Tibial artery (tissue), 4 donors: ENCODE measurements at regions not wholly inside any gene's neighbourhood (a gene's known extent, or its start where the extent isn't known, plus 50 kb on each side); places are given as distances from the start of the nearest gene placed in this dataset.
"Not testable (repeated sequence)": the region's sequence is repeated elsewhere in the genome, so short reads cannot be mapped to it uniquely, and the experiment has no call there.

ENCODE experiments used
- DNase-seq, 2 donors: peaks; one replicate each; pipeline ENCODE4 v3.0.0-alpha.2; 2019
- H3K27ac ChIP-seq, 2 donors: fragments of 200-600 bp; sonication (generic) in 1 of 2; 1 replicate in 1 of 2; 2 replicates in 1 of 2; pipeline ENCODE4 v1.5.1; 2018 to 2019; ENCODE audit warnings: mild to moderate bottlenecking in 1 of 2
- H3K27me3 ChIP-seq, 2 donors: fragments of 200-600 bp; sonication (generic) in 1 of 2; one replicate each; pipeline versions ENCODE4 v1.5.1 to v1.6.0; 2016 to 2019
- H3K36me3 ChIP-seq, 3 donors: fragments of 200-600 bp; sonication (generic) in 2 of 3; one replicate each; pipeline ENCODE4 v1.5.1; 2016 to 2019; ENCODE audit warnings: mild to moderate bottlenecking in 2 of 3
- H3K4me1 ChIP-seq, 4 donors: fragments of 200-600 bp; sonication (generic) in 2 of 4; 1 replicate in 3 of 4; 2 replicates in 1 of 4; pipeline ENCODE4 v1.5.1; 2016 to 2019
- H3K4me3 ChIP-seq, 2 donors: fragments of 200-600 bp; sonication (generic) in 1 of 2; 1 replicate in 1 of 2; 2 replicates in 1 of 2; pipeline ENCODE4 v1.5.1; 2018 to 2019; ENCODE audit warnings: mild to moderate bottlenecking in 2 of 2
- H3K9me3 ChIP-seq, 3 donors: fragments of 200-600 bp; sonication (generic) in 1 of 3; one replicate each; pipeline ENCODE4 v1.5.1; 2016 to 2019
- CTCF ChIP-seq, 2 experiments: fragments of 200-600 bp in 1 of 2; fragments of 450-650 bp in 1 of 2; IDR thresholded peaks; one replicate each; pipeline ENCODE4 v1.5.1; 2017 to 2019; ENCODE audit warnings: antibody characterized with exemption in 2 of 2, mild to moderate bottlenecking in 1 of 2, moderate library complexity in 1 of 2
- intact Hi-C: fragments of 100-400 bp; cut with DNase I; formaldehyde crosslinking; loops from one replicate; pipeline ENCODE4 v1.15.0; 2023; ENCODE audit warnings: low total_unique reads

- peaks cover 0 to 7% of the 10 kb centered on the region in 2 donors for H3K27me3 ChIP-seq
- no peak overlapping the region for H3K27ac ChIP-seq
- TF ChIP-seq CTCF (IDR thresholded peaks at IDR 0.05), result no peak
- H3K4me3 ChIP-seq, result no peak overlapping the region
- no peaks in the 10 kb centered on the region for H3K9me3 ChIP-seq
- no peak for DNase-seq
- H3K4me1 ChIP-seq, result peaks cover 0 to 6% (median 0%) of the 10 kb centered on the region in 4 donors
- H3K36me3 ChIP-seq, result no peaks in the 10 kb centered on the region
- intact Hi-C loops, result no loop called here
Measured at GRCh38 chr11:45392154-45392553, 106.0 kb upstream of the SYT13 start.

GRCh38 chr11:45391168-45391850, 105.2 kb upstream of the SYT13 start:
- Histone ChIP-seq H3K36me3 (no peaks in the 10 kb centered on the region), H3K27me3 (peaks cover 0 to 12% of the 10 kb centered on the region in 2 donors), H3K4me3 (no peak overlapping the region), H3K4me1 (peaks cover 0 to 6% (median 0%) of the 10 kb centered on the region in 4 donors), H3K9me3 (no peaks in the 10 kb centered on the region), H3K27ac (no peak overlapping the region)
- TF ChIP-seq CTCF (IDR thresholded peaks at IDR 0.05), result no peak
- DNase-seq, result no peak
- intact Hi-C loops, result no loop called here

- H3K4me1 ChIP-seq, result peaks cover 0 to 6% (median 0%) of the 10 kb centered on the region in 4 donors
- no peaks in the 10 kb centered on the region for H3K36me3 ChIP-seq
- intact Hi-C loops, result no loop called here
- H3K4me3 ChIP-seq, result no peak overlapping the region
- DNase-seq, result no peak
- TF ChIP-seq CTCF (IDR thresholded peaks at IDR 0.05), result no peak
- no peaks in the 10 kb centered on the region for H3K9me3 ChIP-seq
- peaks cover 0 to 14% of the 10 kb centered on the region in 2 donors for H3K27me3 ChIP-seq
- no peak overlapping the region for H3K27ac ChIP-seq
Measured at GRCh38 chr11:45390407-45390806, 104.3 kb upstream of the SYT13 start.

- H3K9me3 ChIP-seq, result no peaks in the 10 kb centered on the region
- H3K4me3 ChIP-seq, result no peak overlapping the region
- H3K4me1 ChIP-seq, result peaks cover 0 to 8% (median under 1%) of the 10 kb centered on the region in 4 donors
- H3K27ac ChIP-seq, result no peak overlapping the region
- H3K27me3 ChIP-seq, result peaks cover 0 to 21% of the 10 kb centered on the region in 2 donors
- no peaks in the 10 kb centered on the region for H3K36me3 ChIP-seq
- no peak for TF ChIP-seq CTCF (IDR thresholded peaks at IDR 0.05)
- DNase-seq, result no peak
- intact Hi-C loops, result no loop called here
Measured at GRCh38 chr11:45388472-45388871, 102.3 kb upstream of the SYT13 start.

- DNase-seq, H3K36me3 ChIP-seq, H3K9me3 ChIP-seq, H3K27ac ChIP-seq, intact Hi-C loops, H3K4me3 ChIP-seq: not testable (repeated sequence)
- Histone ChIP-seq H3K4me1 (peaks cover 0 to 14% (median 3%) of the 10 kb centered on the region in 4 donors), H3K27me3 (peaks cover 0 to 21% of the 10 kb centered on the region in 2 donors)
Measured at GRCh38 chr11:45387885-45388284, 101.7 kb upstream of the SYT13 start.

- no peak overlapping the region for H3K4me3 ChIP-seq
- H3K4me1 ChIP-seq, result peaks cover 0 to 18% (median 4%) of the 10 kb centered on the region in 4 donors
- H3K27me3 ChIP-seq, result peaks cover 0 to 21% of the 10 kb centered on the region in 2 donors
- H3K9me3 ChIP-seq, result no peaks in the 10 kb centered on the region
- no peak for DNase-seq
- intact Hi-C loops, result no loop called here
- TF ChIP-seq CTCF (IDR thresholded peaks at IDR 0.05), result no peak
- H3K36me3 ChIP-seq, result no peaks in the 10 kb centered on the region
- H3K27ac ChIP-seq, result no peak overlapping the region
Measured at GRCh38 chr11:45386972-45387371, 100.8 kb upstream of the SYT13 start.
